Neural cell (in vitro differentiated cells): ENCODE measurements at regions not wholly inside any gene's neighbourhood (a gene's known extent, or its start where the extent isn't known, plus 50 kb on each side); places are given as distances from the start of the nearest gene placed in this dataset.

Experiments
- SMC3 ChIP-seq: fragments of 450-650 bp; conservative IDR thresholded peaks from 2 replicates; pipeline ENCODE4 v1.6.1; 2014; ENCODE audit warnings: antibody characterized with exemption, mild to moderate bottlenecking, moderate library complexity; ENCODE audit not compliant: poor library complexity
- TAF1 ChIP-seq: IDR thresholded peaks from 2 replicates; pipeline ENCODE4 v1.6.1; 2012; ENCODE audit warnings: low read depth
- TF ChIP-seq, protein P1 (sequence below): fragments of 450-650 bp; IDR thresholded peaks from 2 replicates; pipeline ENCODE4 v1.5.1; 2014; ENCODE audit warnings: antibody characterized with exemption, mild to moderate bottlenecking, moderate library complexity; ENCODE audit not compliant: poor library complexity, severe bottlenecking

DNA sequence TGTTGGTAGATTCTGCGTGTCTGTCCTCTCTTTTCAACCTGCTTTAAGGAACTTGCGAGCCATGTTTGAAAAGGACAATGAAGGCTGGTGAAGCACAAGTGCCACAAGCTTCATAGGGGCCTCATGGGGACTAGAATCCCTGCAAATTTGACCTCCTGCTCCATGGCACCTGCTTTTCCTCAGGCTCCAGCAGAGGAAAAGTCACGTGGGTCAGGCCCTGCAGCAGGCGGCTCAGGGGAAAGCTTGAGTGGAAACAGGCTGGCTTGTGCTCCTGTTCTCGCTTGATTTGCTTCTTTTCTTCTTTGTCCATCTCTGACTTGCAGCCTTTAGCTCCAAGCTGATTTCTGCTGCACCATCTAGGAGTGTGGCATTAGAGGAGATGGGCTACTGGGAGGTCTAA, 187.6 kb upstream of the MAST4 start:
- TF ChIP-seq, protein P1, sequence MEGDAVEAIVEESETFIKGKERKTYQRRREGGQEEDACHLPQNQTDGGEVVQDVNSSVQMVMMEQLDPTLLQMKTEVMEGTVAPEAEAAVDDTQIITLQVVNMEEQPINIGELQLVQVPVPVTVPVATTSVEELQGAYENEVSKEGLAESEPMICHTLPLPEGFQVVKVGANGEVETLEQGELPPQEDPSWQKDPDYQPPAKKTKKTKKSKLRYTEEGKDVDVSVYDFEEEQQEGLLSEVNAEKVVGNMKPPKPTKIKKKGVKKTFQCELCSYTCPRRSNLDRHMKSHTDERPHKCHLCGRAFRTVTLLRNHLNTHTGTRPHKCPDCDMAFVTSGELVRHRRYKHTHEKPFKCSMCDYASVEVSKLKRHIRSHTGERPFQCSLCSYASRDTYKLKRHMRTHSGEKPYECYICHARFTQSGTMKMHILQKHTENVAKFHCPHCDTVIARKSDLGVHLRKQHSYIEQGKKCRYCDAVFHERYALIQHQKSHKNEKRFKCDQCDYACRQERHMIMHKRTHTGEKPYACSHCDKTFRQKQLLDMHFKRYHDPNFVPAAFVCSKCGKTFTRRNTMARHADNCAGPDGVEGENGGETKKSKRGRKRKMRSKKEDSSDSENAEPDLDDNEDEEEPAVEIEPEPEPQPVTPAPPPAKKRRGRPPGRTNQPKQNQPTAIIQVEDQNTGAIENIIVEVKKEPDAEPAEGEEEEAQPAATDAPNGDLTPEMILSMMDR, result no peak
- no peak for TF ChIP-seq TAF1
- TF ChIP-seq SMC3, result no peak
